HFF-Myc (cell line): ENCODE measurements at regions not wholly inside any gene's neighbourhood (a gene's known extent, or its start where the extent isn't known, plus 50 kb on each side); places are given as distances from the start of the nearest gene placed in this dataset.
"Not testable (repeated sequence)": the region's sequence is repeated elsewhere in the genome, so short reads cannot be mapped to it uniquely, and the experiment has no call there.

Experiments
- DNase-seq: peaks from one replicate; pipeline ENCODE4 v3.0.0-alpha.2; 2011; ENCODE audit warnings: low read depth; ENCODE audit errors: extremely low read depth
- H3K4me3 ChIP-seq: replicated peaks from 2 replicates; pipeline ENCODE4 v1.5.1; 2011; ENCODE audit warnings: low read depth, mild to moderate bottlenecking, control low read depth, low read length
- CTCF ChIP-seq: IDR thresholded peaks from 2 replicates; pipeline ENCODE4 v1.5.1; 2012; ENCODE audit warnings: mild to moderate bottlenecking, low read depth, low read length, control low read depth; ENCODE audit errors: missing control alignments

- no peak for TF ChIP-seq CTCF
- no peak overlapping the region for H3K4me3 ChIP-seq
- no peak for DNase-seq
Measured at GRCh38 chr9:94188246-94188645, 70.9 kb upstream of the ZNF169 start.

- H3K4me3 ChIP-seq, DNase-seq: not testable (repeated sequence)
Measured at GRCh38 chr9:94191706-94192105, 67.4 kb upstream of the ZNF169 start.

GRCh38 chr9:94198414-94198813, 60.7 kb upstream of the ZNF169 start:
- TF ChIP-seq CTCF, result no peak
- H3K4me3 ChIP-seq, result no peak overlapping the region
- no peak for DNase-seq

- no peak for TF ChIP-seq CTCF
- H3K4me3 ChIP-seq, result no peak overlapping the region
- DNase-seq, result no peak
Measured at GRCh38 chr9:94199776-94200175, 59.3 kb upstream of the ZNF169 start.

- H3K4me3 ChIP-seq, result no peak overlapping the region
- TF ChIP-seq CTCF, result no peak
- no peak for DNase-seq
Measured at GRCh38 chr9:94204174-94204573, 54.9 kb upstream of the ZNF169 start.

- no peak for DNase-seq
- no peak overlapping the region for H3K4me3 ChIP-seq
- TF ChIP-seq CTCF, result no peak
Measured at GRCh38 chr9:94207781-94208180, 51.3 kb upstream of the ZNF169 start.
